ENCODE measurements at regions not wholly inside any gene's neighbourhood (a gene's known extent, or its start where the extent isn't known, plus 50 kb on each side); places are given as distances from the start of the nearest gene placed in this dataset.
"Not testable (repeated sequence)": the region's sequence is repeated elsewhere in the genome, so short reads cannot be mapped to it uniquely, and the experiment has no call there.

DNA sequence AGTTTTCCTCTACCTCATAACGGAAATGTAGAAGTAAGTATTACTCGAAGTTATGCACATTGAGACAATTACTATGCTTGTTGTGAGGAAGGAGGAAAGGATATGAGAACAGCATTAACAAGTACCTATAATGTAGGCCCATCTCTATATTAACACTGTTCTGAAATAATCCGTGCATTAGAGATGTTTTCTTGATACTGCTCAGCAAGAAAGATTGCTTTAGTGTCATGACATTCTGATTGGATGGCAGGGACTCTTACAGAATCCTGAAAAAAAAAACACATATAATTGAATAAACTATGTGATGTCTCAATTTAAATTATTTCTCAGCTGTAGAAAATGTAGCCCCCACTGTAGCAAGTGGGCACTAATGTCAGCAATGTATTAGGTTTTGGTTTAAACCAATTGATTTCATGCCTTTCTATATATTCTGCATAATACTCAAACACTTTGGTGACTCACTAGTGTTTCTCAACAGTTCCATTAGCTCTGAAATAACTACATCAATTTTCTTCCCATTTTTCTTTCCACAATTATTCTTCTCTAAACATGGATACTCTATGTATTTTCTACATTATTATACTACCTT is 598.3 kb upstream of the BCHE start:
- no peak for DNase-seq

DNA sequence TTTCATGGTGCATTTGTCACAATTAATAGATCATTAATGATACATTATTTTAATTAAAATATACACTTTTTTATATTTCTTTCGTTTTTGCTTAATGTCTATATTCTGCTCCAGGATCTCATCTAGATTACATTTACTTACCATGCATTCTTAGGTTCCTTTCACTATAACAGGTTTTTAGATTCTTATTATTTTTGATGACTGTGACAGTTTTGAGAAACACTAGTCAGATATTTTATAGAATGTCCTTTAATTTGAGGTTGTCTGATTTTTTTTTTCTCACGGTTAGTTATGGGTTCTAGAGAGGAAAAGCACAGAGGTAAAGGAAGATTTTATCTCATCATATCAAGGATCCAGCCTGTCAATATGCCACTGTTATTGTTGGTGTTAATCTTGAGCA is 595.8 kb upstream of the BCHE start:
- no peak for DNase-seq

- no peak for DNase-seq
Measured at GRCh38 chr3:166425900-166426611, 588.8 kb upstream of the BCHE start.

- no peak for DNase-seq
Measured at GRCh38 chr3:166425021-166425420, 587.8 kb upstream of the BCHE start.

DNA sequence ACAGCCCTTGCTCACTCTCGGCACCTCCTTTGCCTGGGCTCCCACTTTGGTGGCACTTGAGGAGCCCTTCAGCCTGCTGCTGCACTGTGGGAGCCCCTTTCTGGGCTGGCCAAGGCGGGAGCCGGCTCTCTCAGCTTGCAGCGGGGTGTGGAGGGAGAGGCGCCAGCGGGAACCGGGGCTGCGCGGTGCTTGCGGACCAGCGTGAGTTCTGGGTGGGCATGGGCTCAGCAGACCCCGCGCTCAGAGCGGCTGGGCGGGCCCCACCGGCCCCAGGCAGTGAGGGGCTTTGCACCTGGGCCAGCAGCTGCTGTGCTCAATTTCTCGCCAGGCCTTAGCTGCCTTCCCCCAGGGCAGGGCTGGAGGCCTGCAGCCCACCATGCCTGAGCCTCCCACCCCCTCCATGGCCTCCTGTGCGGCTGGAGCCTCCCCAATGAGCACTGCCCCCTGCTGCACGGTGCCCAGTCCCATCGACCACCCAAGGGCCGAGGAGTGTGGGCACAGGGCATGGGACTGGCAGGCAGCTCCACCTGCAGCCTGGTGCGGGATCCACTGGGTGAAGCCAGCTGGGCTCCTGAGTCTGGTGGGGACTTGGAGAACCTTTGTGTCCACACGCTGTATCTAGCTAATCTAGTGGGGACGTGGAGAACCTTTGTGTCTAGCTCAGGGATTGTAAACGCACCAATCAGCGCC is 586.7 kb upstream of the BCHE start:
- DNase-seq = not testable (repeated sequence)

- no peak for DNase-seq
Measured at GRCh38 chr3:166422556-166422955, 585.3 kb upstream of the BCHE start.

- DNase-seq = no peak
Measured at GRCh38 chr3:166420071-166420470, 582.8 kb upstream of the BCHE start.

GRCh38 chr3:166405896-166406295 is 568.7 kb upstream of the BCHE start:
- no peak for DNase-seq

DNA sequence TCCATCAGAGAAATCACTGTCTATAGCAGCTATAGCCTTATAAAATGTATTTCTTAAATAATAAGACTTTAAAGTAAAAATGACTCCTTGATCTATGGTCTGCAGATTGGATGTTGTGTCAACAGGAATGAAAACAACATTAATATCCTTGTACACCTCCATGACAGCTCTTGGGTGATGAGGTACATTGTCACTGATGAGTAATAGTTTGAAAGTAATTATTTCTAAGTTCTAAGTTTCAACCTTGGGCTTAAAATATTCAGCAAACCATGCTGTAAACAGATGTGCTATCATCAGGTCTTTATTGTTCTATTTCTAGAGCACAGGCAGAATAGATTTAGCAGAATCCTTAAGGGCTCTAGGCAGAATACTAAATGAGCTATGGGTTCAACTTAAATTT is 568.2 kb upstream of the BCHE start:
- DNase-seq = no peak

GRCh38 chr3:166390303-166390702 is 553.1 kb upstream of the BCHE start:
- DNase-seq = no peak

- DNase-seq = no peak
Measured at GRCh38 chr3:166388321-166388720, 551.1 kb upstream of the BCHE start.

GRCh38 chr3:166372571-166373106 is 535.4 kb upstream of the BCHE start:
- DNase-seq = no peak

- DNase-seq = peak; percentile 53 to 58
Measured at GRCh38 chr3:166367947-166368533, 530.8 kb upstream of the BCHE start.

- no peak for DNase-seq
Measured at GRCh38 chr3:166362698-166363097, 525.5 kb upstream of the BCHE start.

DNA sequence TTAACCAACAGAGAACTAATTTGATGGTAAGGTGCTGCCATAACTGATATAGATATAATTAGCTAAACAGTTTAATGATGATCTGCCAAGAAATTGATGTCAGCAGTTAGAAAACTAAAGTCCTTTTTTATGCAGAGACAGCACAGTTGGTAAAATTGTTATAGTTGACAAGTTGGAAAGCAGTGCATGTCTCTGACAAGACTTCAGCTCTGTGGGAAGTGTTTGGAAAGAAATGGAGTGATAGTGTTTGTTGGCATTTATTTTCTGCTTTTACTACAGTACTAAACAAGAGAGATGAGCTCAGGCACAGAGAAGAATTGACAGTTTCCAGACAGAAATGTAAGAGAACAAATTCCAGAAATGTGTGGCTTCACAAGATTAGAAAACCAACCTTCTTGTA is 523.5 kb upstream of the BCHE start:
- DNase-seq = no peak

DNA sequence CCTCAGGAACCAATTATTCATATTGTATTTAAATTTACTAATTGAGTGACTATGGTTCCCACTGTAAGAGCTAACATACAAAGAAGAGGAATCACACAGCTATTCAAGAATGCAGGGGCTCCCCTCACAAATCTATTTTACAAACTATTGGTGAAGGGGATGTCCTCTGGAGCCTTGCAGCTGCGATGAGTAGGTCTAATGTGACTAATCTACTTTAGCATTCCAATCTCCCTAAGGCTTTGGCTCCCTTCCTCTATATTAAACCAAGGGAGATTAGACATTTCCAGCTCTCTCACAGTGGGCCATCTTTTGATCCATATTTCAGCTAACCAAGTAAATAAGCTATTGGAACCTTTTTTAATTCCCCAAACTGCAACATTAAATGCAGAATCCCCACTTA is 514.2 kb upstream of the BCHE start:
- no peak for DNase-seq

DNA sequence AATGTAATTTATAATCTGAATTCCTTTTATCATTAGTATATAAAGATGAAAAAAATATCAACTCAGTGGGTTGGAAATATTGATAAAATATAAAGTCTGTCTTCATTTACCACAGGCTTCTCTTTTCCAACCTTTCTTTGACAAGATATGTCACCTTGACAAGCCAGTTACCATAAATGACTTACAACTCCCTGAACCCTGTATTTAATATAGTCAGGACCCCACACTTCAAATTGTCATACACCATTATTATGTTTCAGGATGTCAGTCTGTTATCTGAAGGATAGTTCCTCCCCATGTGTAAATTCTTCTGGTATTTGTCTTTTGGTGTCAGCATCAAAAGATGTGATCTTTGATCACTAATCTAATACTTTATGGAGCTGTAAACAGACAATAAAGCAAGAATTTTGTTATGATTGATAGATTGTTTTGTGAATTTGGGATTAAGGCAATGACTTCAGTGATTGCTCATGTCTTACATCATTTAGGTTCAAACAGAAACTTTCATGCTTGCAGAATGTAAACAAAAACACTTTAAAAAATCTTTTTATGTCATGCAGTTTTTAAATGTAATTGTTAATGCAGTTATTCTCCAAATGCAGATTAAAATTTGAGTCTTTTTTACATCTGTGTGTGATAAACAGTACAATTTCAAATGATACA is 503.5 kb upstream of the BCHE start:
- no peak for DNase-seq

DNA sequence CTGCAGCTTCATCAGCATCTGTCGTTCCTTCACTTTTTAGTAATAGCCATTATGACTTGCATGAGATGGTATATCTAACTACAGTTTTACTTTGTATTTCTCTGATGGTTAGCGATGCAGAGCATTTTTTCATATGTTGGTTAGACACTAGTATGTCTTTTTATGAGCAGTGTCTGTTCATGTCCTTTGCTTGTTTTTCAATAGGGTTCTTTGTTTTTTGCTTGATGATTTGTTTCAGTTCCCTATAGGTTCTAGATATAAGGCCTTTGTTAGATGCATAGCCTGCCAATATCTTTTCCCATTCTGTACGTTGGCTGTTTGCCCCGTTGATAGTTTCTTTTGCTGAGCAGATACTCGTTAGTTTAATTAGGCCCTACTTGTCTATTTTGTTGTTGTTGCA is 487.2 kb upstream of the BCHE start:
- DNase-seq = no peak

DNA sequence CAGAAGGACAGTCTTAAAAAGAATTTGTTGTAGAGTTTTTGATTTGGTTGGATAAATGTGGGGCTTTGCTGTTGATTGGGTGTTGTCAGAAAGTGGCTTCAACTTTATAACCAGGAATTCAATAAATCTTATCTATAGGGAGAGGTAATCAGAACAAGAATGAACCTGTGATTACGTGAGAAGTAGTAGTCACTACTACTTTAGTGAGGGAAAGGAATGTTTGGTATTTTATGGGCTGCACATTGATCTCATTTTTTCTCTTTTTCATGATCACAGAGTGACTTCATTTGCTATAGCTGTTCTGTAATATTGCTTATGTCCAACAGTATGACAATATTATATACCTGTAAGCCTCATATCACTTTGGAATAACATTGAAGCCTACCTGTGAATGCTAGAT is 485.2 kb upstream of the BCHE start:
- DNase-seq = no peak

- no peak for DNase-seq
Measured at GRCh38 chr3:166307756-166308350, 470.6 kb upstream of the BCHE start.

DNA sequence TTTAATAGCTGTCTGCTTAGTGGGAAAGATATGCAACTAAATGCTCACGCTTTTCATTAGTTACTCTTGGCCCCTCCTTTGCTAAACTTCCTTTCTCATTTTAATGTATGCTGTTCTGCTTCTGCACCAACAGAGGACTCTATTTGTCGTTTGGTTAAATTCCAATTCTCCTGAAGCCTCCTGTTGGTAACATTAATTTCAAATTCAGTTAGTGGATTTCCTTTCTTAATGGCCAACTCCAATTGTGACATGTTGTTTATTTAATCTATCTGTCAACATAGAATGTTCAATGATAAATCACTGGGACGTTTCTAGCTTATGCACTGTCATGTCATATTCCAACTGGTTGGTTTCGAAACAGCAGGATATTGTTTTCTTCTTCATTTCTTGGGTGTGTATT is 467.4 kb upstream of the BCHE start:
- DNase-seq = peak in 1 of 2 experiments; percentile 1

- no peak for DNase-seq
Measured at GRCh38 chr3:166303681-166304080, 466.5 kb upstream of the BCHE start.

GRCh38 chr3:166302331-166302730 is 465.1 kb upstream of the BCHE start:
- no peak for DNase-seq
